ENCODE measurements at regions not wholly inside any gene's neighbourhood (a gene's known extent, or its start where the extent isn't known, plus 50 kb on each side); places are given as distances from the start of the nearest gene placed in this dataset.

DNA sequence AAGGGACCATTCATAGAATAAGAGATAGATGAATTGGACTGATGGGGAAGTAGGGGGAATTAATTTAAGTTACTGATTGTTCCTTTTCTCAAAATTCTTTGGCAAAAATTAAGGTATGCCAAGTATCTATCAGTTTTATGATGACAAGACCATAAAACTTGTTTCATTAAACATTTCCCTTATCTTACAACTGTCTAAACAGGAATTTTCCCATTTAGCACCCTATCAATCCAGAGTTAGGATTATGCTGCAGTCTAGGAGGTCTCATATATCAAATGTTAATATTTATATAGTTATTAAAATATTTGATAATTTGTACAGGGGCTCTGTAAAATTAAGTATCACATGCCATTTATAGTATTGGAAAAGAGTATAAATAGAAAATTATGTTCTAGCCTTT is 51.5 kb upstream of the ARID1B start:
- DNase-seq (no peak), ATAC-seq (no peak)
- Histone ChIP-seq H3K36me3 (no peaks in the 10 kb centered on the region), H3K9me3 (no peaks in the 10 kb centered on the region), H3K4me1 (peaks cover 1 to 9% (median 8%) of the 10 kb centered on the region in 12 donors), H3K27ac (no peak overlapping the region), H3K27me3 (no peaks in the 10 kb centered on the region), H3K4me3 (no peak overlapping the region)
- TF ChIP-seq CTCF (IDR thresholded peaks at IDR 0.05) (no peak), POLR2A (IDR thresholded peaks at IDR 0.05) (no peak)
- intact Hi-C loops (cut with DNase I) = no loop called here

DNA sequence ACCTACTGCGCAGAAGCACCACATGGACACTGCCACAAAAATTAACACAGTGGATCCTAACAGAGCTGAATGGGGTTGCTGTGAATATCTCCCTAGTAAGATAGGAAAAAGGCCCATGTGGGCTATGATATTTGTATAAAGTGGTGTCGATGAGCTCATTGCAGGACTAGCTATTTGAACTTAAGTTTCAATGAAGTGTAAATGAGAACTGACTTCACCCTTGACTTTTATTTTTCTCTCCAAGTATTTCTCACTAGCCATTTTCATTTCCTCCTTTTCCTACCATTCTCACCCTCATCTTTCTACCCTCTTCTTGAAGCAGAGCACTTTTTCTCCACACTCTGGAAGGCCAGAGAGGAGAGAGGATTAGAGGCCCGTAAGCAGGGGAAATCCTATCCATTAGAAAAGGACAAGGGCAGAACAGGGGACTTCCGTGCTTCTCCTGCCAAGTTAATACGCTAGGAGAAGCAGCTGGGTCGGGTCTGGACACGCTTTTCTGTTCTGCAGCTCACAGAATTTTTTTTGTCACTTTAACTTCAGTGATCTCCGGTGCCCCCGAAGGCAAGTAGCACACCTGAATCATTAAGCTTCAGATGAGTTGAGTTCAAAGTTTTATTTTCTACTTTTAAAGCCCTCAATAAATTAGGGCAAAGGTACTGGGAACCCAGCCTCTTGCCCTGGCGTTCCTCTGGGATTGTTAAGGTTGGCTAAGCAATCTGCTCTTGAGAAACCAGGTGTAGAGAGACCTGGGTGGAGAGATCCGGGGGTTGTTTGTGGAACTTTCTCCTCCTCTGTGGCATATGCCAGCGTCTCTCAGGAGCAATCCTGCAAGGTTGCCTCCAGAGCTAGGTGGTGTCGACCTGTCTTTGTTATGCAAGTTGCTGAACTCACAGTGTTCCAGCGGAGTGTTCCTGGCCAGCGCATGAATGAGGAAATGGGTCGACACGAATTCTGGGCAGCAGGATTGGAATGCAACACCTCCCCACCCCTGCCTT is 56.2 kb upstream of the ARID1B start:
- 48 to 66% (median 58%) methylated on average over 17 of the region's 17 CpGs for WGBS, 4 donors
- H3K27me3 ChIP-seq = no peaks in the 10 kb centered on the region
- H3K4me1 ChIP-seq = peaks cover 6 to 26% (median 21%) of the 10 kb centered on the region in 12 donors
- peak overlapping the region in 1 of 12 donors; percentile 57 for H3K4me3 ChIP-seq
- ATAC-seq (peak in 2 of 4 donors; percentile 31 to 32), DNase-seq (peak in 3 of 5 donors; percentile 18 to 33 (median 25))
- H3K9me3 ChIP-seq = no peaks in the 10 kb centered on the region
- TF ChIP-seq POLR2A (IDR thresholded peaks at IDR 0.05) (no peak), CTCF (IDR thresholded peaks at IDR 0.05) (no peak)
- H3K27ac ChIP-seq = peak overlapping the region; percentile 78 to 95 (median 88)
- intact Hi-C loops (cut with DNase I) = loop anchor here in 5 of 10 donors (2.0 to 5.0 kb wide), 3 partner anchors 34 to 56 kb away; partner anchors contain the start of gene ARID1B (in 4 of the 5)
- no peaks in the 10 kb centered on the region for H3K36me3 ChIP-seq

DNA sequence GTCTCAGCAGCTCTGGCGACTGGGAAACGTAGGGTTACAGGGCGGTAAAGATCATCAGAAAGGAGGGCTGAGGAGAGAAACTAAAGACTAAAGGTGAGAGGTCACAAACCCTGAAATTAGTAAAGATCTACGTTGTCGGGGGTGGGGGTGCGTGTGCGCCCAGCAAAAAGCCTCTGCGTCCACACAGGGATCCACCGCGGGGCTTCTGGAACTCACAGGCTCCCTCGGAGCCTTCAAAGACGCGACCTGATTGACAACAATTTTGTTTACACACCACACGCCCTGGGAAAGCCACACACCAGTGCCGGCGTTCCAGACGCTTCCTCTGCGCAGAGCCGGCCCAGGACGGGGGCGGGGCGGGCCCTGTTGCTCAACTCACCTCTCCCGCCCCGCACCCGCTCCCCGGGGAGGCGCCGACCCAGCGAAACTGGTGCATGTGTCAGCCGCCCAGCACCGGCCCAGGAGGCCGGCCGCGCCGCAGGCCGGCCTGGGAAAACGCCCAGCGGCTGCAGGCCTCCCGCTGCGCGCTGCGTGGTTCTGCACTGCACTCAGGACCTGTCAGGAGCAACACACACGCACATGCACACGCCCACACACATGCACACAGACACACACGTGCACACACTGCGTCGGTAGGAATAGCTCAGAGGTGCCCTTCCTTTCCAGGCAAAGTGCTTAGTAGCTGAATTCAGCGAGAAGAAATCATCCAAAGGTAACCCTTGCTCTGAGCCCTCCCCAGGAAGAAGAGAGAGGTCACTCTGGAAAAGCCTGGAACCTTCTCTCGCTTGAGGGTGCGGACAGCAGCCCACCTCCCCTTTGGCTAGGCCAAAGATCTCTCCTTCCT is 57.2 kb upstream of the ARID1B start:
- 7 to 26% (median 16%) methylated on average over 32 to 50 of the region's 50 CpGs for WGBS, 4 donors
- DNase-seq (peak; percentile 94 to 98 (median 96)), ATAC-seq (peak; percentile 96 to 100 (median 99))
- H3K36me3 ChIP-seq = no peaks in the 10 kb centered on the region
- H3K27ac ChIP-seq = peak overlapping the region; percentile 78 to 95 (median 88)
- no peaks in the 10 kb centered on the region for H3K27me3 ChIP-seq
- intact Hi-C loops (cut with DNase I) = loop anchor here in 5 of 10 donors (1.0 to 5.0 kb wide), 4 partner anchors 33 to 57 kb away; partner anchors contain the start of gene ARID1B (in 4 of the 5)
- TF ChIP-seq POLR2A (IDR thresholded peaks at IDR 0.05) (peak in 1 of 2 donors; percentile 39), CTCF (IDR thresholded peaks at IDR 0.05) (peak in 1 of 12 donors; percentile 11)
- peak overlapping the region in 10 of 12 donors; percentile 2 to 60 (median 44) for H3K4me3 ChIP-seq
- H3K9me3 ChIP-seq = no peaks in the 10 kb centered on the region
- H3K4me1 ChIP-seq = peaks cover 6 to 26% (median 21%) of the 10 kb centered on the region in 12 donors
